Body of pancreas (tissue), 4 donors: ENCODE measurements at regions not wholly inside any gene's neighbourhood (a gene's known extent, or its start where the extent isn't known, plus 50 kb on each side); places are given as distances from the start of the nearest gene placed in this dataset.

Experiments
- POLR2A ChIP-seq, 3 donors: fragments of 450-650 bp; IDR thresholded peaks; one replicate each; pipeline ENCODE4 v1.6.1; 2016; ENCODE audit warnings: antibody characterized with exemption in 3 of 3, mild to moderate bottlenecking in 2 of 3
- TF ChIP-seq, protein P1 (sequence below), 7 experiments: fragments of 450-650 bp in 4 of 7; fragments of 200-600 bp in 3 of 7; sonication (generic) in 3 of 7; IDR thresholded peaks; one replicate each; pipeline ENCODE4 v1.5.1; 2016 to 2019; ENCODE audit warnings: antibody characterized with exemption in 7 of 7

- TF ChIP-seq, protein P1, sequence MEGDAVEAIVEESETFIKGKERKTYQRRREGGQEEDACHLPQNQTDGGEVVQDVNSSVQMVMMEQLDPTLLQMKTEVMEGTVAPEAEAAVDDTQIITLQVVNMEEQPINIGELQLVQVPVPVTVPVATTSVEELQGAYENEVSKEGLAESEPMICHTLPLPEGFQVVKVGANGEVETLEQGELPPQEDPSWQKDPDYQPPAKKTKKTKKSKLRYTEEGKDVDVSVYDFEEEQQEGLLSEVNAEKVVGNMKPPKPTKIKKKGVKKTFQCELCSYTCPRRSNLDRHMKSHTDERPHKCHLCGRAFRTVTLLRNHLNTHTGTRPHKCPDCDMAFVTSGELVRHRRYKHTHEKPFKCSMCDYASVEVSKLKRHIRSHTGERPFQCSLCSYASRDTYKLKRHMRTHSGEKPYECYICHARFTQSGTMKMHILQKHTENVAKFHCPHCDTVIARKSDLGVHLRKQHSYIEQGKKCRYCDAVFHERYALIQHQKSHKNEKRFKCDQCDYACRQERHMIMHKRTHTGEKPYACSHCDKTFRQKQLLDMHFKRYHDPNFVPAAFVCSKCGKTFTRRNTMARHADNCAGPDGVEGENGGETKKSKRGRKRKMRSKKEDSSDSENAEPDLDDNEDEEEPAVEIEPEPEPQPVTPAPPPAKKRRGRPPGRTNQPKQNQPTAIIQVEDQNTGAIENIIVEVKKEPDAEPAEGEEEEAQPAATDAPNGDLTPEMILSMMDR (IDR thresholded peaks at IDR 0.05) = no peak
- TF ChIP-seq POLR2A (IDR thresholded peaks at IDR 0.05) = no peak
These were observed 1156.9 kb downstream of the CDH9 start for GRCh38 chr5:25881318-25882036.
